ENCODE measurements at regions not wholly inside any gene's neighbourhood (a gene's known extent, or its start where the extent isn't known, plus 50 kb on each side); places are given as distances from the start of the nearest gene placed in this dataset.

DNA sequence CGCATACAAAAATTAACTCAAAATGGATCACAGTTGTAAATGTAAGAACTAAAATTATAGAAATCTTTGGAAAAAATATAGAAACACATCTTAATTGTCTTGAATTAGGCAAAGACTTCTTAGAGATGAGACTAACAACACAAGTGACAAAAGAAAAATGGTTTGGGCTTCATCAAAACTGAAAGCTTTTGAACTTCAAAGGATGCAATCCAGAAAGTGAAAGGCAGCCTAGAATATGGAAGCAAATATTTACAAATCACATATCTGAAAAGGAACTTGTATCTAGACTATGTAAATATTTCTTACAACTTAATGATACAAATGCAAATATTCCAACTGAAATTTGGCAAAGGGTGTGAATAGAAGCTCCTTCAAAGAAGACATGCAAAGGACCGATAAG lies 582.8 kb upstream of the ZEB2 start:
- no peak for DNase-seq (ENCODE audit: low read depth in 4 of 4, low spot score in 2 of 4)

DNA sequence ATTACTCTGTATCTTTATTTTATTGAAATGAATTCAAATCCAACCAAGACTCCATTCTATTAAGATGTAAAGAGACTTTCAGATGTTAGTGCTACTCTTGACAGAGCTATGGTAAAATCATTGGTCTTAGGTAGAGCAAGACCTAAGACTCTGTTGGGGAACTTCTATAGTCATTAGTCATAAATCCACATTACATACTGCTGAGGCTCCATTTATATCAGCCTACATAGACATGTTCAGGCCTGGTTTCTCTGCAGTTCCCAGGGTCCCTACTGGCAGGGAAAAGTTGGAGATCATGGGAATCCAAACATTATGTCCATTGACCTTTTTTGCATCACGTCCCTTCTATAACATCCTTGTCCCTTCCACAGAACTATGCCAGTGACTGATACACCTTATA lies 580.4 kb upstream of the ZEB2 start:
- no peak for DNase-seq (ENCODE audit: low read depth in 4 of 4, low spot score in 2 of 4)

DNA sequence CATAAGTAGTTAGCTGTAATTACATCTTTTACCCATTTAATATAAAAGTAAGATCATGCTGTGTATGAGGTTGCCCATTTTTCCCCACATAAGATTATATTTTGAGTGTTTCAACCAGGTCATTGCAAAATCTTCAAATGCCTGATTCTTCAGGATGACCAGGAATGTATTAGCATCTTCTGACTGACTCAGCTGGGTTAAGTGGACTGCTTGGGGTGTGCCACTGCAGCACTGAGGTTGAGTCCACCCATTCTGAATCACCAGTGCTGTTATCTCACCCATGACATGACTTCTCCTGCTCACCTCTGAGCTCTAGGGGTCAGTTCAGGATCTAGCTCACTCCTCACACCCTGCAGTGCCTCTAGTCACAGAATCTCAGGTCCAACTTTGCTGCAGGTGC lies 576.7 kb upstream of the ZEB2 start:
- no peak for DNase-seq (ENCODE audit: low read depth in 4 of 4, low spot score in 2 of 4)

DNA sequence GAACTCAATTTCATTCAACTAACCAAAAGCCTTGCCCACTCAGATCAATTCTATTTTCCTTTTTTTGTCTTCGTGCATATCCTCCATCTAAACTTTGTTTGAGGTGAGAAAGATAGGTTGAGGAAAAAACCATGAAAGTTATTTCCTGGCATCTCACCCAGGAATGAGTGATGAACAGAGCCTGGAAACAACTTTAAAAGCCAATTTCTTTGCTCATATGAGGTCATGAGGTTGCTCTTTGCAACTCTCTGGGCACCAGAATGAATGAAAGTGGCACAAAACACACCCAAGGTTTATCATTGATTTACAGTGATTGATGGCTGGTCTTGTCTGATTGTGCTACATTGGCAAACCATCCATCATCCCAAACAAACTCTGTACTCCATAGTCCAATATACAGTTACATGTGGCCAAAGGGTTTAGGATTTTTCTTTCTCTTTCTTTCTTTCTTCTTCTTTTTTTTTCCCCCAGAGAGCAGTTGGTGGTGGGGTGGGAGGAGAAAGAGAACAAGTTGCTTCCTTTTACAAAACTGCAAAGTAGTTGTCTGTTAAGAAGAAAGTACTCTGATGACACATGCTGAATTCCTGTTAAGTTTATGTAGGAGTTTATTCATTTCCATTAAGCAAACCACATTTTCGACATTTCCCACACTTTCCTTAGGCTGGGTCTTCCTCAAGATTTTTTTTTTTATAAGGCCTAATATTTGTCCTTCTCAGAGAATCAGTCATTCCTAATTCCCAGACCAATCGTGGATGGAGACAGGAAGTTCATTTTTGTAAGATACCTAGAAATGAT lies 575.9 kb upstream of the ZEB2 start:
- no peak for DNase-seq (ENCODE audit: low read depth in 4 of 4, low spot score in 2 of 4)

DNA sequence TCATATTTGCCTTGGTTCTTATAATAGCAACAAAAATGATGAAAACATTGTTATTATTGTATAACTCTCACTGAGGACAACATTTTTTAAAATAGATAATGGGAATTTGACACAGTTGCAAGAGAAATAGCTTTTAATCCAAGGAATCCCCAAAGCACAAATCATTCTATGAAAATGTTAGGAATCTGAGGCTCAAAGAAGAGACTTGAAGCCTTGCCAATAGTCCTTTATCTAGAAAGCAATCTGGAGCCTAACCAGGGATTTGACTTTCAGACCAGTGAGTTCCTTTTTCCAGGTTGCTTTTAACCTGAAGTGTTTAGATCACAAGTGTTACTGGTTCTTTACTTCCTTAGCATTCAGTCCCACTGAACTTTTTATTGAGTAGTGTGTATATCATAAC lies 574.5 kb upstream of the ZEB2 start:
- no peak for DNase-seq (ENCODE audit: low read depth in 4 of 4, low spot score in 2 of 4)

DNA sequence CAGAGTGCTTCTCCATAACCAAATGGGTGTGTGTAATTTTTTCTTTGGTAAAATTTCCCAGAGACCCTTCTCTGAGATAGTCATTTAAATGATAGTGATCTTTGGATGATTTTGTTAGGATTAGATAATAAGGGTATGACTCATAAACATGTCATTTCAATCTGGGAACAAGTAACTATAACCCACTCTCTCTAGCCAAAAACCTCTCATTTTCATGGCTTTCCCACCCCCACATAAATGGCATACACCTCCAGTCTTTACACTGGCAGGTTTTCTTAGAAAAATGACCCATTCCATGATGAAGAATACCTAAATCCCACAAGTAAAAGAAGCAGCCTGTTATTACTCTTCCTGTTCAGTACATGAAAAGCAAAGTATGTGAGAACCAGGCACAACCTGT lies 572.0 kb upstream of the ZEB2 start:
- no peak for DNase-seq (ENCODE audit: low read depth in 4 of 4, low spot score in 2 of 4)

DNA sequence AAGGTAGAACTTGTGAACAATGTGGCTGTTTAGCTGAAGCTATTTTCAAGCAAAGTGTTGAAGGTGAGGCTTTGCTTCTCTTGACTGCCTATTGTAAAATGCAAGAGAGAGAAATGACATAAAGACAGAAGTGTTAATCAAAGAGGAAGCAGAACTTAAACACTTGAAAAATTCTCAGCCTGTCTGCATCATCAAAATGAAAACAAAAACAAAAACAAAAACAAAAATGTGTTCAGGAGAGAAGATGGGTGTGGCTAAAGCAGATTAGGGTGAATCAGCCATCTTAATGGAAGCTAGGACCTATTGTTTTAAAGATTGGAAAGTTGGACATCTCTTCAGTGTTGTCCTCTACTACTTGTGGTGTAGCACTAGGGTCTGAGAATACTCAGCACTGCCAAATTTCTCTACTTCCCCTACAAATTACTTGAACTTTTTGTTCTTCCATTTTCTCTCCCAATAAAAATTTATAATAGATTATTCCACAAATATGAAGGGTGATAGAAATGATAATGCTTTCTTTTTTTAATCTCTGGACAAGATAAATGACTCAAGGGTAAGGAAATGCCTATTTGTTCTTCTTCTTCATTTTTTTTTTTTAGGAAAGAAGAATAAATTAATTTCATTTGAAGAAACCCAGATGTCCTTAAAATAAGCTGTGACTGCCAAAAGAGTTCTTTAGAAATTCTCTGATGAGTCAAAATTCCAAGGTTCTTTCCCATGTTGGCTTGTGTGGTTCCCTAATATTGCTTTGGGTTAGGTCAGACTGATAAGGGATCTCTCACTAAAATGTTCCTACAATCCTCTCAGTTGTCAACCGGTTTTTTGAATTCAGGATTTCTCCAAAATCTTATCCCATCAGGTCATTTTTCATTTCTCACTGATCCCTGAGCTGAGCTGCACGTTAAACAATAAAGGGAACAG lies 571.2 kb upstream of the ZEB2 start:
- no peak for DNase-seq (ENCODE audit: low read depth in 4 of 4, low spot score in 2 of 4)

DNA sequence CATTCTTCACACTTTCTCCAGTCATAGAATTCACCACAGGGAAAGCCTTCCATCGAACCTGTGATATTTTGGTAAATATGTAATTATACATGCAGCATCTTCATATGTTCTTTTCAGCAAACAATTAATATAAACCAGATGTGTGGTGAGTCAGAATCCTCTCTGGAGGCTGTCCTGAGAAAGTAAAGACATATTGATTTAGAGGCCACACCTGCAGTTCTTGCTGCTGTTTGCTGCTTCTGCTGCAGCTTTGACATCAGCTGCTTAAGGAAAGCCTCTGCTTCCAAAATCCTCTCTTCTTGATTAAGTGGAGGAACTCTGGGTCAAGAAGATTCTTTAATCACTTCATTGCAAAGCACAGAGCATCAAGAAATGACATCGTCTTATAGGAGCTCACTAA lies 568.8 kb upstream of the ZEB2 start:
- no peak for DNase-seq (ENCODE audit: low read depth in 4 of 4, low spot score in 2 of 4)

DNA sequence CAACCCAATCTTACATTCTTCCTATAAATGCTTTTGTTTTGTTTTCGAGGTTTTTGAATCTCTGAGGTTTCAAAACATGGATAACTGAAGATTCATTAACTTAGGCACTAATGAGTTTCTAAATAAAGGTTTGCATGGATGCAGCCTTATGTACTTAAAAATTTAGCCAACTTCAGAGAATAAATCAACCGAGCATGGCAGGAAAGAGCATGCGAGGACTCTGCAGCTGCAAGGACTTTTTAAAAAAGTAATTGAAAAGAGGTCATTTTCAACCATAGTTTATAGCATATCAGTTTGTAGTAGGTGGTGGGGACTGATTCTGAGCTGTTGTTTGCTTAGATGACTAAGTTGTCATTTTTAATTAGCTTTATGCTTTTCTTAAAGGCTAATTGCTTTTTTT lies 567.0 kb upstream of the ZEB2 start:
- DNase-seq (ENCODE audit: low read depth in 4 of 4, low spot score in 2 of 4): no peak

DNA sequence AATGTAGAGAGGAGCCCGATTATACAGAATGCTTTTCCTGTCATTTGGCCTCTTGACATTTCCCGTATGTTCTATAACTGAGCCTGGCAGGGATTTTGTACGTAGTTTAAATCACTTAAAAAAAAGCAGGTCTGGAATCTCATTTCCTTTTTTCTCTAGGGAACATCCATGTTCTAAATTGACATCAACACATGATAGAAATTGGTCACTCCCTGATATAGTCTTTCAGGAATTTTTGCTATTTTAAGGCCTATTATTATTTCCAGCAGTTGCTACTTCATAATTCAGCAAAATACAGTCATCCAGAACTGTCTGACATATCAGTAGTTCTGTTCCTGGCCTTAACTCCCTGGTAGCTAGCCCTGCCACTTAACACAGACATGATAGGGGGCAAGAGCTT lies 565.7 kb upstream of the ZEB2 start:
- DNase-seq (ENCODE audit: low read depth in 4 of 4, low spot score in 2 of 4): no peak

DNA sequence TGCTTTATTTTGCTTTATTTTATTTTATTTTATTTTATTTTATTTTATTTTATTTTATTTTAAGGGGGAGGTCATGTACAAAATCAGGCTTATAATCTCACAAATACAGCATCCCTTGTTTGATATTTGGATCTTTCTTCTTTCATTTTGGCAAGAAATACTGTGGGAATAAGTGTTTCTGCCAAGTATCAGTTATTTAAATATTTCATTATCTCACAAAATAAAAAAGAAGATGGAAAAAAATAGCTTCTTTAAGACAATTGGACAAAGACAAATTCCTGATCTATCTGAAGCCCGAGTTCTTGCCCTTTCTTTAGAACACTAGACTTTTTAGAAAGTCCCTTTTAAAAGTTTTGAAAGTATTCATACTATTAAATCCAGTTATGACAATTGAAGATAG lies 560.5 kb upstream of the ZEB2 start:
- no peak for DNase-seq (ENCODE audit: low read depth in 4 of 4, low spot score in 2 of 4)

DNA sequence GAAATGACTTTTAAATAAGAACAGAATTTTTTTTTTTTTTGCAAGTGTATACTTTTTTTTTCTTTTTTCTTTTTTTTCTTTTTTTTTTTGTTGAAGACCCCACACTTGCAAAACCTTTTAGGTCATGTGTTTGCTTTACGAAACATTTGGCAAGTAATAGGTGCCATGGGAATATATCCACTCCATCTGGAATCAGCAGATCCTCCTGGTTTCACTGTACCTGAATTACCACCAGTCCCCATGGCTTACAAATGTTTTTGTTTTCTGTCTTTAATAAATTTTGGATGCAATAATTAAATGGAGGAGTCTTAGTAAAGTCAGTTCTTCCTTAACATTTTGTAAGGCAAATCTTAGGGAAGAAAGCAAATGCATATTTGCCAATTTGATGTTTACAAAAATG lies 559.7 kb upstream of the ZEB2 start:
- no peak for DNase-seq (ENCODE audit: low read depth in 4 of 4, low spot score in 2 of 4)

DNA sequence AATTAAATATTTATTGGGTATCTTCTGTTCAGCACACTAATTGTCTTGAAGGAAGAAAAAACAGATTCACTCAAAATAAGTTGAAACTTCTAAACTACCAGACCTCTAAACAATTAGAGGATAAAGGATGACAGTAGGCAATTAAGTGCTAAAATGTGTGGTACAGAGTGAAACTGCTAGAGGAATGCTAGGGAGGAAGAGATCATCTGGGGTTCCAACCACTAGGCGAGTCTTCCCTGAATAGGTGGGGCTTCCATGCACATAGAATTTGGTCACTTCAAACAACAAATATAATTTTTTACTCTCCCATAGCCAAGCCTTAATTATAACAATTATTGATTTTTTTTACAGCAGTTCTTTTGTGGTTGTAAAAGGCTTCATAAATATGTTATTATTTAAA lies 559.0 kb upstream of the ZEB2 start:
- no peak for DNase-seq (ENCODE audit: low read depth in 4 of 4, low spot score in 2 of 4)

DNA sequence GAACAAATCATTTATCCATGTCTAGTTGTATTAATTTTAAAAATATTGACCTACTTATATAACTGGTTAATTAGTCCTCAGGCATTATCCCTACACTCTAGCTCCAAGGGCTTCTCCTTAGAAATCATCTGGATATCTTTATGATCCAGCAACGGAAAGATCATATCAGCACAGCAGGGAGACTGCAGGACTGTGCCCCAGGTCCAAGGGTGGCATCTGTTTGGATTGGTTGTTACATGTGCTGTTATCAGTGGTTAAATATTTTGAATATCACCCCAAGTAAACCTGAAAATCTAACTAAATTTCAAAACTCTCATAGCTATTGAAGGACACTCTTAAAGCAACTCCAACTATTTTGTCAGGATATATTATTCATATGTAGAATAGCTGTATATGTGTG lies 556.2 kb upstream of the ZEB2 start:
- DNase-seq (ENCODE audit: low read depth in 4 of 4, low spot score in 2 of 4): no peak

DNA sequence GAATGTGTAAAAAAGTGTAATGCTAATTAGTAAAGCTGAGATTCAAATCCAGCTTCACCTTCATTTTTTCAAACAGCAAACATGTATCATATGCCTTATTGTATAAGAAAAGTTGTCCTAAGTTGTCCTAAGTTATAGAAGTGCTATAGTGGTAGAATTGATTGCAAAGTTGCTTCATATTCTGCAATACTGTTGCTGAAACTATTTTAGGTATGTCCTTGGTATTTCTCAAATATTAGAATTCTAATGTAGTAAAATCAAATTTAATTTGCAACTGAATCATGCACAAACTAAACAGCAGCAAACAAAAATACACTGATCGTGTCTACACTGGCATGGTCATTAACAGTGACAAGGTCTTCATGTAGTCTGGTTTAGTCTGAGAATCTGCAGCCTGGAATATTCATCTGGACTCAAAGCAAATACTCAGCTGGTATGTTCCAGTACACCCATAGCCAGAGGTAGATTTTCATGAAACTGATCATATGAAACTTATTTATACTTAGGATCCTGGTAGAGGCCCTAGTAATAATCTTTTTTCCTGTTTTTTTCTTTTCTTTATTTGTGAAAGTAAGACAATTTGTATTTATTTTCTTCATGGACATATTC lies 555.6 kb upstream of the ZEB2 start:
- no peak for DNase-seq (ENCODE audit: low read depth in 4 of 4, low spot score in 2 of 4)

DNA sequence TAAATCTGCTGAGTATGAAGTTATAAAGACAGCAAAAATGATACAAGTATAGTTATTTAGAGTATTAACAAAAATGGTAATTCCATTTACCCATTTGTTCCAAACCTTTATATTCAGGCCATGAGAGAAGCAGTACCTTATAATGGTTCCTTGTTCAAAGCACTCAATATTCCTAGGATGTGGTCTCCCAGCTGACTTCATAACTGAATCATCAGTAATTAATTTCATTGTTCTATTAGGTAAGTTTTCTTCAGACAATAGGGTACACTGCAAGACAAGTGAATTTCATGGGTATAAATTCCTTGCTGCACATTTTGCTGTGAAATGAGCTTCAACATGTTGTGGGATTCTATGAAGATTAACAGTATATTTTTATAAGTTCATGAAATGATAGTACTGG lies 550.8 kb upstream of the ZEB2 start:
- no peak for DNase-seq (ENCODE audit: low read depth in 4 of 4, low spot score in 2 of 4)

DNA sequence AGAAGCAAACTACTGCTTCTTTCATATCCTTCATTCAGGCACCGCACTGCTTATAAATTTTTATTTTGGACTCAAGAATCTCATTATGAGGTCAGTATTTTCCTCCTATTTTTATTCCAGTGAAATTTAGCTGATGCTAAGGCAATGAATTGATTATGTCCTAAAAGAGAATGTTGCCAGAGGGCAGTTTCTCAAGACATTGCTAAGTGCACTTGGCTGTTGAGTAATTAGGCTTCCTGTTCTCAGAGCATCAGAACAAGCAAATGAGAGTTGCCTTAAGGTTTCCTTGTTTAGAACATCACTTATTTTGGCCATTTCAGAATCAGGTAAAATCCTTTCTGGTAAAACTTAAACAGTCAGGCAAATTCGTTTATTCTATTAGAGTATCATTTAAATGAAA lies 548.6 kb upstream of the ZEB2 start:
- DNase-seq (ENCODE audit: low read depth in 4 of 4, low spot score in 2 of 4): no peak

DNA sequence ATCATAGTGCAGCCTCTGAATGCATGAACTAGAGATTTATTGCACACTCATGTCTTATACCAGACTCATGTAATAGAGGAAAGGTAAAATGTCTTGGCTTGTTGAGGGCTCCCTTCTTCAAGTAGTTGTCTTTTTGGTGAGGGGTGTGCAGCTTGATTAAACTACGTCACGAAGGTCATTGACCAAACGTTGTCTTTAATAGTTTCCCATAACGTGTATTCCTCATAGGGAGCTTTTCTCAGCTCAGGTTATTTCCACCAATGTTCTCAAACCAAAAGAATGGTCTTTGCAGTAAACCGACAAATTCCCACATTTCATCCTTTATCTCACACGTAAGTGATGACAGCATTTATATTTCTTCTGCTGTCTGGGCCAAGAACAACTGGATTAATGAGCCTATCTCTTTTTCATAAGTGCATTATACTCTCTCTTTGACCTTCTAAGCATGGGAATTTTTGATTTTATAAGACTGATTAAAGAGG lies 547.7 kb upstream of the ZEB2 start:
- DNase-seq (ENCODE audit: low read depth in 4 of 4, low spot score in 2 of 4): no peak

DNA sequence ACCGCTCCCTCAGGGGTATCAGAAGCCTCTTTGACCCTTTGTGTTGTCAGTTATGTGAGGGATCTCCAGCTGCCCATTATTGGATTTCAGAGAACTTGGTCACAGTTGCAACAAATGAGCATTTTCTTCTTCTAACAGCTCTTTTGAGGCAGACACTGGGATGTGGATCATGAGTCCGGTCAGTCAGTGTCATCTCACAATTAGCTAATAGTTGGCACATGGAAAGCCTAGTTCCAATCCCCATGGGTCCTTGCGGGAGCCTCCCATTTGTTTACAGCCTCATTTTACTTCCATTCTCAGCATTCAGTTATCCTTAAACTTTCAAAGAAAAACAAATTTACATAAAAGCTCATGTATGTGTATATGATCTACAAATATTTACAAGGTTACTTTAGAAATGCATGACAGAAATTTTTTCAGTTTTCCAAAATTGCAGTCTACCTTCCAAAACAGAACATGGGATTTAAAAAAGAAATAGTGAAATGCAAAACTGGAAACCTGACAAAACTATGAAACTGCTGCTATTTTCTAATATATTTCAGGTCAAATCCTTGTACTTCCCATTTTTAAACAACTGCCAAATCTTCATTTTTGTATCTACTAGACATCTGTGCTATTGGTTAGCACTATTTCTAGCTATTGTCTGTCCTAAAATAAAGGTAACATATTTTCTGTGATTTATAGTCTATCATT lies 547.1 kb upstream of the ZEB2 start:
- DNase-seq (ENCODE audit: low read depth in 4 of 4, low spot score in 2 of 4): no peak

DNA sequence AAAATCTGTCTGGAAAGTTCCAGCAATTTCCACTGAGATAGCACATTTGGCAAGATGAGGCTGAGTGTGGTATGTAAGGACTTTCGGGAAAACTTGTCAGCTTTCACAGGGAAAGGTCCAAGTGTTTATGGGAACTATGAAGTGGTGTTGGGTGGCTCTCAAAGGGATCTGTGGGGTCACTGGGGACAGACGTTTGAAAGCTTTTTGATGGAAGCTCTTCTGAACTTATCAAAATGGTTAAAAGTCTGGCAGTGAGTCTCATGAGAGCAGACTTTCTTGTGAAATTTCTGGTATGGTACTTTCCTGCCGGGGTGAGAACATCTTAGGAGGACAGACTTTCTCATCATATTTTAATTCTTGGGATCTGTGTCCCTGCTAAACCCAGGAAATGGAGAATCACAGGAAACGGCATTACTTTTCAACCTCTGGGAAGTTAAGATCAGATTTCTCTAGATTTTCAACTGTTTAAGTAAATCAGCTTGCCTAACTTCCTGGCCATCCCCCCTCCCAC lies 546.3 kb upstream of the ZEB2 start:
- DNase-seq (ENCODE audit: low read depth in 4 of 4, low spot score in 2 of 4): no peak

DNA sequence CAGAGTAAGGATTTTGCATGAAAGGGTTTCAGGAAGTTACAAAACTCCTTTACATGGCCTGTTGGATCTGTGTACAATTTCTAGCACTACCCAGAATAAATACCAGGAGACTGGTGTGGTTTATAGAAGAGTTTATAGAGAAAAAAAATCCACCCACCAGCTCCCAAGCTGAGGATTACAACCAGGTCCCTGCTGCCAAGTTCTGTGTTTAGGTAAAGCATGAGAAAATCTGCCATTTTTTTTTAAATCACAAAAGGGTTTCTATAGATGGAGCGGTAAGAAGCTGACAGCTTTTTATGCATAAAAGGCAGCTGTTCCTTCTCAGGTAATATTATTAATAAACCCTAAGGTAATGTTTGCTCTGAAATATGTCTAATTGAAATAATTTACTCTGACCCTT lies 545.4 kb upstream of the ZEB2 start:
- DNase-seq (ENCODE audit: low read depth in 4 of 4, low spot score in 2 of 4): no peak

Measured in left renal cortex interstitium (tissue), 4 donors.